MM.1S (cell line): ENCODE measurements at regions not wholly inside any gene's neighbourhood (a gene's known extent, or its start where the extent isn't known, plus 50 kb on each side); places are given as distances from the start of the nearest gene placed in this dataset.

ENCODE experiments used
- DNase-seq: peaks from one replicate; pipeline ENCODE4 v3.0.0-alpha.2; 2015
- H2AFZ ChIP-seq: fragments of 300-600 bp; sonication (generic); 2 replicates; pipeline ENCODE4 v1.6.0; 2016; ENCODE audit warnings: antibody characterized with exemption, low read length
- H3F3A ChIP-seq: fragments of 300-600 bp; sonication (generic); 2 replicates; pipeline ENCODE4 v1.6.1; 2016; ENCODE audit warnings: mild to moderate bottlenecking, antibody characterized with exemption, low read length, moderate library complexity, mixed read lengths; ENCODE audit not compliant: insufficient read depth
- H3K27ac ChIP-seq: fragments of 300-600 bp; sonication (generic); 2 replicates; pipeline ENCODE4 v1.5.1; 2016; ENCODE audit warnings: mild to moderate bottlenecking, low read length
- H3K27me3 ChIP-seq: fragments of 300-600 bp; sonication (generic); replicated peaks from 2 replicates; pipeline ENCODE4 v1.6.0; 2016; ENCODE audit warnings: low read length; ENCODE audit not compliant: insufficient read depth
- H3K36me3 ChIP-seq: fragments of 300-600 bp; sonication (generic); replicated peaks from 2 replicates; pipeline ENCODE4 v1.6.1; 2016; ENCODE audit warnings: mild to moderate bottlenecking, low read length, mixed read lengths; ENCODE audit not compliant: insufficient read depth
- H3K4me1 ChIP-seq: fragments of 300-600 bp; sonication (generic); 2 replicates; pipeline ENCODE4 v1.6.1; 2016; ENCODE audit warnings: low read length, mixed read lengths
- H3K4me2 ChIP-seq: fragments of 300-600 bp; sonication (generic); 2 replicates; pipeline ENCODE4 v1.6.0; 2016; ENCODE audit warnings: low read depth, low read length
- H3K4me3 ChIP-seq: fragments of 300-600 bp; sonication (generic); 2 replicates; pipeline ENCODE4 v1.5.1; 2016; ENCODE audit warnings: low read length, mixed read lengths
- H3K79me2 ChIP-seq: fragments of 300-600 bp; sonication (generic); 2 replicates; pipeline ENCODE4 v1.6.1; 2016; ENCODE audit warnings: mixed run types, low read length, mixed read lengths
- H3K9ac ChIP-seq: fragments of 300-600 bp; sonication (generic); 2 replicates; pipeline ENCODE4 v1.6.1; 2016; ENCODE audit warnings: low read length, mixed read lengths
- H3K9me2 ChIP-seq: fragments of 300-600 bp; sonication (generic); replicated peaks from 2 replicates; pipeline ENCODE4 v1.6.1; 2016; ENCODE audit warnings: mild to moderate bottlenecking, low read length, mixed read lengths; ENCODE audit not compliant: insufficient read depth
- H3K9me3 ChIP-seq: fragments of 300-600 bp; sonication (generic); replicated peaks from 2 replicates; pipeline ENCODE4 v1.6.1; 2016; ENCODE audit warnings: mild to moderate bottlenecking, low read length, mixed read lengths; ENCODE audit not compliant: insufficient read depth
- H4K20me1 ChIP-seq: fragments of 300-600 bp; sonication (generic); 2 replicates; pipeline ENCODE4 v1.6.1; 2016; ENCODE audit warnings: mild to moderate bottlenecking, low read length, moderate library complexity, mixed read lengths; ENCODE audit not compliant: insufficient read depth
- EZH2 ChIP-seq: fragments of 300-600 bp; sonication (generic); optimal IDR thresholded peaks from 2 replicates; pipeline ENCODE3; 2017; ENCODE audit warnings: low read depth, mild to moderate bottlenecking, antibody characterized with exemption, low read length, mixed read lengths
- EZH2phosphoT487 ChIP-seq: fragments of 300-600 bp; sonication (generic); IDR thresholded peaks from 2 replicates; pipeline ENCODE4 v1.6.1; 2018; ENCODE audit warnings: antibody characterized with exemption, low read length
- TF ChIP-seq, protein P1 (sequence below): fragments of 300-600 bp; sonication (generic); IDR thresholded peaks from 2 replicates; pipeline ENCODE4 v1.5.1; 2016; ENCODE audit warnings: antibody characterized with exemption, low read length, mixed read lengths

DNA sequence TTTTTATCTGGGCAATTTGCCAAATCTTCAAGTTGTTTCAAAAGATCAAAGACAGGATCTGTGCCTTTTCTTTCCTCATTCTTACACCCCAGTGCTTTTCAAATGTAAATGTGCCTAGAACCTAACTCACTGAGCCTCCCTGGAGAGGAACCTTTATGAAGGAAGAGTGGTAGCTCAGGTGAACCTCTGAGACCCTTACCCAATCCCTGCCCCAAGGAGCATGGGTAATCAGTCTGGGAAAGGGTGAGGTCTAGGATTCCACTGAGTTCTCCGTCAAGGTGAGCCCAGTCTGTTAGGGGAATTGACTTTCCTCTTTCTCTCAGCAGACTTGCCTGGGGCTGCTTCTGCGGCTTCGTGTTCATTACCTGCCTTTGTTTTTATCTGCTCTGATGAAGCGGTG, 88.1 kb upstream of the MAP4K4 start:
- no peaks in the 10 kb centered on the region for H3K9me3 ChIP-seq
- DNase-seq, result no peak
- H4K20me1 ChIP-seq, result no peaks in the 10 kb centered on the region
- no peak overlapping the region for H3K4me3 ChIP-seq
- H3K27me3 ChIP-seq, result no peaks in the 10 kb centered on the region
- H2AFZ ChIP-seq, result no peak overlapping the region
- no peak overlapping the region for H3K9ac ChIP-seq
- H3K79me2 ChIP-seq, result no peaks in the 10 kb centered on the region
- H3K9me2 ChIP-seq, result no peaks in the 10 kb centered on the region
- H3K4me1 ChIP-seq, result no peaks in the 10 kb centered on the region
- H3K4me2 ChIP-seq, result no peak overlapping the region
- no peaks in the 10 kb centered on the region for H3F3A ChIP-seq
- H3K27ac ChIP-seq, result no peak overlapping the region
- TF ChIP-seq EZH2 (no peak), EZH2phosphoT487 (no peak)
- TF ChIP-seq, protein P1, sequence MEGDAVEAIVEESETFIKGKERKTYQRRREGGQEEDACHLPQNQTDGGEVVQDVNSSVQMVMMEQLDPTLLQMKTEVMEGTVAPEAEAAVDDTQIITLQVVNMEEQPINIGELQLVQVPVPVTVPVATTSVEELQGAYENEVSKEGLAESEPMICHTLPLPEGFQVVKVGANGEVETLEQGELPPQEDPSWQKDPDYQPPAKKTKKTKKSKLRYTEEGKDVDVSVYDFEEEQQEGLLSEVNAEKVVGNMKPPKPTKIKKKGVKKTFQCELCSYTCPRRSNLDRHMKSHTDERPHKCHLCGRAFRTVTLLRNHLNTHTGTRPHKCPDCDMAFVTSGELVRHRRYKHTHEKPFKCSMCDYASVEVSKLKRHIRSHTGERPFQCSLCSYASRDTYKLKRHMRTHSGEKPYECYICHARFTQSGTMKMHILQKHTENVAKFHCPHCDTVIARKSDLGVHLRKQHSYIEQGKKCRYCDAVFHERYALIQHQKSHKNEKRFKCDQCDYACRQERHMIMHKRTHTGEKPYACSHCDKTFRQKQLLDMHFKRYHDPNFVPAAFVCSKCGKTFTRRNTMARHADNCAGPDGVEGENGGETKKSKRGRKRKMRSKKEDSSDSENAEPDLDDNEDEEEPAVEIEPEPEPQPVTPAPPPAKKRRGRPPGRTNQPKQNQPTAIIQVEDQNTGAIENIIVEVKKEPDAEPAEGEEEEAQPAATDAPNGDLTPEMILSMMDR, result no peak
- no peaks in the 10 kb centered on the region for H3K36me3 ChIP-seq

DNA sequence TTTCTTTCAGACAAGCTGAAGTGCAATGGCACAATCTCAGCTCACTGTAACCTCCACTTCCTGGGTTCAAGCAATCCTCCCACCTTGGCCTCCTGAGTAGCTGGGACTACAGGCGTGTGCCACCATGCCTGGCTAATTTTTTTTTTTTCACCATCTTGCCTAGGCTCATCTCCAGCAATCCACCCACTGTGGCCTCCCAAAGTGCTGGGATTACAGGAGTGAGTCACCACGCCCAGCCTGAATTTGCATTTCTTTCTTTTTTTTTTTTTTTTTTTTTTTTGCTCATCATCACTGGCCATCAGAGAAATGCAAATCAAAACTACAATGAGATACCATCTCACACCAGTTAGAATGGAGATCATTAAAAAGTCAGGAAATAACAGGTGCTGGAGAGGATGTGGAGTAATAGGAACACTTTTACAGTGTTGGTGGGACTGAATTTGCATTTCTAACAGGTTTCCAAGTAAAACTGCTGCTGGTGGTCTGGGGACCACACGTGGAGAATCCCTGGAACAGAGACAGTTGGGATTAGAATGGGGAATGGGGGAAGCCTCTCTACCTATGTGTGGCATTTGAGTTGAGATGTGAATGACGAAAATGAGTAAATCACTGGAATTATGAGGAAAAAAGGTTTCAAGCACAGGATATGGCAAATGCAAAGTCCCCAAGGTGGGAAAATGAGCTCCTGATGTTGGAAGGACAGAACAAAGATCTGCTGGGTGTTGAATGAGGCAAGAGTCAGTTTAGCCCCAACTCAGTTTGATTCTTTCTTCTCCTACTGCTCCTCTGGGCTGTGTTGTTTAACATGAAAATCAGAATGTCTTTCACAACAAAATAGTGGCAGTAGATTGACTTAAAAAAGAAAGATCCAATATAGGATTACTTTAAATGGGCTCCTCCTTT, 88.8 kb upstream of the MAP4K4 start:
- H3K9ac ChIP-seq, result no peak overlapping the region
- TF ChIP-seq, protein P1, result no peak
- TF ChIP-seq EZH2 (no peak), EZH2phosphoT487 (no peak)
- H3K4me2 ChIP-seq, result no peak overlapping the region
- no peaks in the 10 kb centered on the region for H3K9me2 ChIP-seq
- no peaks in the 10 kb centered on the region for H3K79me2 ChIP-seq
- no peak overlapping the region for H2AFZ ChIP-seq
- H3K27me3 ChIP-seq, result no peaks in the 10 kb centered on the region
- no peak for DNase-seq
- no peaks in the 10 kb centered on the region for H3K4me1 ChIP-seq
- H4K20me1 ChIP-seq, result no peaks in the 10 kb centered on the region
- H3F3A ChIP-seq, result no peaks in the 10 kb centered on the region
- H3K27ac ChIP-seq, result no peak overlapping the region
- H3K4me3 ChIP-seq, result no peak overlapping the region
- no peaks in the 10 kb centered on the region for H3K36me3 ChIP-seq
- no peaks in the 10 kb centered on the region for H3K9me3 ChIP-seq

DNA sequence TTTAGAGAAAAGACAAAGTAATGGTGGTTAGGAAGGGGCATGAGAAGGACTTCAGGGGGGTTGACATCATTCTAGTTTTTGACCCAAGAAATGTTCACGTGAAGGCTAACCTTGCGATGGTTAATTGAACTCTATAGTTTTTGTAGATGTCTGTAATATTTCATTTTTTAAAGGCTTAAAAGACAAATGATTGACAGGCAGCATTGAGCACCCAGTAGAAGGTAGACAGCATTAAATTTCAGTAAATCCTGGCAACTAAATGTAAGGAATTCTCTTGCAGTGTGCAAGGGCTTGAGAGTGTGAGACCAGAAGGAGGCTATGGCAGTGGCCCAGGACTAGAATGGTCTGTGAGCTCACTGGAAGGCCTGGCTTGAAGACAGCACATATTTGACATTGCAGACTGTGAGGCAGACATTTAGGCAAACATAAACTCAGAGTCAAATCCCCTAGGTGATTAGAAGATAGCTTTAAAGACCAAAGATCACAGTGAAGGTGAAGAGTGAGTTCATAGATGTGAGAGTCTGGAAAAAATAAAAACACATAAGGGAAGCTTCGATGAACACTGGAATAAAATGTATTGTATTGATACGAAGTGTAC, 100.1 kb upstream of the MAP4K4 start:
- Histone ChIP-seq H3K36me3 (no peaks in the 10 kb centered on the region), H3K4me1 (no peaks in the 10 kb centered on the region), H3K4me2 (no peak overlapping the region), H3K9me2 (no peaks in the 10 kb centered on the region), H3K27me3 (no peaks in the 10 kb centered on the region), H4K20me1 (no peaks in the 10 kb centered on the region), H3K27ac (no peak overlapping the region), H3K4me3 (no peak overlapping the region), H2AFZ (no peak overlapping the region), H3K79me2 (no peaks in the 10 kb centered on the region), H3K9me3 (no peaks in the 10 kb centered on the region), H3K9ac (no peak overlapping the region), H3F3A (no peaks in the 10 kb centered on the region)
- no peak for DNase-seq
- no peak for TF ChIP-seq EZH2phosphoT487
- no peak for TF ChIP-seq EZH2
- TF ChIP-seq, protein P1, result no peak
